NB4 (cell line): ENCODE measurements at regions not wholly inside any gene's neighbourhood (a gene's known extent, or its start where the extent isn't known, plus 50 kb on each side); places are given as distances from the start of the nearest gene placed in this dataset.

Experiments used
- CTCF ChIP-seq: IDR thresholded peaks from one replicate; pipeline ENCODE4 v1.5.1; 2012; ENCODE audit warnings: low read depth, low read length
- POLR2A ChIP-seq: IDR thresholded peaks from 2 replicates; pipeline ENCODE4 v1.6.1; 2011; ENCODE audit warnings: mild to moderate bottlenecking; ENCODE audit not compliant: insufficient read length; ENCODE audit errors: extremely low read depth

GRCh38 chr18:33863912-33864311 is 285.9 kb downstream of the ASXL3 start:
- TF ChIP-seq CTCF (no peak), POLR2A (no peak)
